DND-41 (cell line): ENCODE measurements at regions not wholly inside any gene's neighbourhood (a gene's known extent, or its start where the extent isn't known, plus 50 kb on each side); places are given as distances from the start of the nearest gene placed in this dataset.

ENCODE experiments used
- ATAC-seq: fragments of 200-7000 bp; cut with Tn5 transposase; 3 replicates; pipeline ENCODE4 v1.9.1; 2021; ENCODE audit warnings: low read depth; ENCODE audit not compliant: insufficient read depth
- DNase-seq: peaks from one replicate; pipeline ENCODE4 v3.0.0-alpha.2; 2020
- H2AFZ ChIP-seq: 2 replicates; pipeline ENCODE4 v1.6.0; 2012; ENCODE audit warnings: low read depth, low read length
- H3K27ac ChIP-seq: 2 replicates; pipeline ENCODE4 v1.5.1; 2012; ENCODE audit warnings: low read length, inconsistent platforms
- H3K27me3 ChIP-seq: fragments of 200-600 bp; sonication (generic); 2 replicates; pipeline ENCODE4 v1.6.0; 2012; ENCODE audit warnings: low read length, mild to moderate bottlenecking, inconsistent platforms; ENCODE audit not compliant: insufficient read depth, poor library complexity
- H3K36me3 ChIP-seq: 2 replicates; pipeline ENCODE4 v1.5.1; 2012; ENCODE audit warnings: low read length, inconsistent platforms; ENCODE audit not compliant: insufficient read depth
- H3K4me1 ChIP-seq: 2 replicates; pipeline ENCODE4 v1.5.1; 2012; ENCODE audit warnings: mild to moderate bottlenecking, low read length; ENCODE audit not compliant: insufficient read depth
- H3K4me2 ChIP-seq: 2 replicates; pipeline ENCODE4 v1.6.0; 2012; ENCODE audit warnings: mild to moderate bottlenecking, moderate library complexity, low read length, inconsistent platforms; ENCODE audit not compliant: insufficient read depth
- H3K4me3 ChIP-seq, 2 experiments: fragments of 200-600 bp in 1 of 2; shearing (Covaris generic) in 1 of 2; 2 replicates each; pipeline ENCODE4 v1.5.1; 2012 to 2016; ENCODE audit warnings: inconsistent platforms in 2 of 2, low read length in 2 of 2, mild to moderate bottlenecking in 2 of 2, low read depth in 1 of 2, moderate library complexity in 1 of 2
- H3K79me2 ChIP-seq: 2 replicates; pipeline ENCODE4 v1.6.0; 2012; ENCODE audit warnings: low read length, inconsistent platforms; ENCODE audit not compliant: insufficient read depth
- H3K9ac ChIP-seq: 2 replicates; pipeline ENCODE4 v1.6.0; 2012; ENCODE audit warnings: low read depth, mild to moderate bottlenecking, inconsistent platforms, low read length, moderate library complexity
- H3K9me3 ChIP-seq: 2 replicates; pipeline ENCODE4 v1.5.1; 2012; ENCODE audit warnings: low read length, moderate library complexity, mild to moderate bottlenecking, inconsistent platforms; ENCODE audit not compliant: insufficient read depth, severe bottlenecking
- H4K20me1 ChIP-seq: 2 replicates; pipeline ENCODE4 v1.6.0; 2012; ENCODE audit warnings: low read length; ENCODE audit not compliant: insufficient read depth
- EZH2 ChIP-seq: IDR thresholded peaks from 3 replicates; pipeline ENCODE4 v1.6.1; 2012; ENCODE audit warnings: borderline replicate concordance, low read depth, mild to moderate bottlenecking, moderate library complexity, low read length, inconsistent platforms; ENCODE audit not compliant: severe bottlenecking
- TF ChIP-seq, protein P1 (sequence below): IDR thresholded peaks from 2 replicates; pipeline ENCODE4 v1.5.1; 2012; ENCODE audit warnings: borderline replicate concordance, low read length, moderate library complexity, mild to moderate bottlenecking; ENCODE audit not compliant: poor library complexity, severe bottlenecking; ENCODE audit errors: extremely low read depth

DNA sequence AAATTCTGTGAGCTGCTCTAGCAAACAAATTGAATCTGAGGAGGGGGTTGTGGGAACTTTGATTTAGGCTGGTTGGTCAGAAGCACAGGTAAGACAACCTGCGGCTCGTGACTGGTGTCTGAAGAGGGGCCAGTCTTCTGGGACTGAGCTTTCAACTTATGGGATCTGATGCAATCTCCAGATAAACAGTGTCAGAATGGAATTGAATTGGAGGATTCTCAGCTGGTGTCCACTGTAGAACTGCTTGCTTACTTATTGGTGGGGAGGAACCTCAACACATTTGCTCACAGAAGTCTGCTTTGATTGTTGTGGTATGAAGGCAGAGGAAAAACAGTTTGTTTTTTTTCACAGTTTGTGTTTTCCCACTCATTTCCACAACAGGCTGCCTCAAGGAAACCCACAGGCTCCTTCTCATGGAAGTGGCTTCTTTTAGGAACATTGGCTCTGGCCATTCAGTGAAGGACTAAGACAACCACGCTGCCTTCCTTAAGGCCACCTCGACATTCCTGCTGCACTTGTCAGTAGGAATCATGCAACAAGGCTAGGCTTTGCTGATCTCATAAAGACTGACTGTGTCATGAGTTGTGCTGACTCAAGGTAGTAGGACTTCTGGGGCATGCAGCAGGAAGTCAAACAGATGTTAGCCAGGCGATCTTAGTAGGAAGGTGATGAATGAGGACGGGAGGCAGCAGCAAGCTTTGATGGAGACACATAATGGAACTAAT, 104.7 kb downstream of the TSN start:
- Histone ChIP-seq H3K27ac (no peak overlapping the region), H3K4me3 (no peak overlapping the region), H3K9me3 (peaks cover 2% of the 10 kb centered on the region), H3K9ac (no peak overlapping the region), H4K20me1 (no peaks in the 10 kb centered on the region), H3K79me2 (no peaks in the 10 kb centered on the region), H3K27me3 (peaks cover 5% of the 10 kb centered on the region), H3K4me1 (no peaks in the 10 kb centered on the region), H3K36me3 (no peaks in the 10 kb centered on the region), H2AFZ (no peak overlapping the region), H3K4me2 (no peak overlapping the region)
- no peak for DNase-seq
- TF ChIP-seq, protein P1, sequence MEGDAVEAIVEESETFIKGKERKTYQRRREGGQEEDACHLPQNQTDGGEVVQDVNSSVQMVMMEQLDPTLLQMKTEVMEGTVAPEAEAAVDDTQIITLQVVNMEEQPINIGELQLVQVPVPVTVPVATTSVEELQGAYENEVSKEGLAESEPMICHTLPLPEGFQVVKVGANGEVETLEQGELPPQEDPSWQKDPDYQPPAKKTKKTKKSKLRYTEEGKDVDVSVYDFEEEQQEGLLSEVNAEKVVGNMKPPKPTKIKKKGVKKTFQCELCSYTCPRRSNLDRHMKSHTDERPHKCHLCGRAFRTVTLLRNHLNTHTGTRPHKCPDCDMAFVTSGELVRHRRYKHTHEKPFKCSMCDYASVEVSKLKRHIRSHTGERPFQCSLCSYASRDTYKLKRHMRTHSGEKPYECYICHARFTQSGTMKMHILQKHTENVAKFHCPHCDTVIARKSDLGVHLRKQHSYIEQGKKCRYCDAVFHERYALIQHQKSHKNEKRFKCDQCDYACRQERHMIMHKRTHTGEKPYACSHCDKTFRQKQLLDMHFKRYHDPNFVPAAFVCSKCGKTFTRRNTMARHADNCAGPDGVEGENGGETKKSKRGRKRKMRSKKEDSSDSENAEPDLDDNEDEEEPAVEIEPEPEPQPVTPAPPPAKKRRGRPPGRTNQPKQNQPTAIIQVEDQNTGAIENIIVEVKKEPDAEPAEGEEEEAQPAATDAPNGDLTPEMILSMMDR: no peak
- no peak for TF ChIP-seq EZH2
- ATAC-seq: no peak

DNA sequence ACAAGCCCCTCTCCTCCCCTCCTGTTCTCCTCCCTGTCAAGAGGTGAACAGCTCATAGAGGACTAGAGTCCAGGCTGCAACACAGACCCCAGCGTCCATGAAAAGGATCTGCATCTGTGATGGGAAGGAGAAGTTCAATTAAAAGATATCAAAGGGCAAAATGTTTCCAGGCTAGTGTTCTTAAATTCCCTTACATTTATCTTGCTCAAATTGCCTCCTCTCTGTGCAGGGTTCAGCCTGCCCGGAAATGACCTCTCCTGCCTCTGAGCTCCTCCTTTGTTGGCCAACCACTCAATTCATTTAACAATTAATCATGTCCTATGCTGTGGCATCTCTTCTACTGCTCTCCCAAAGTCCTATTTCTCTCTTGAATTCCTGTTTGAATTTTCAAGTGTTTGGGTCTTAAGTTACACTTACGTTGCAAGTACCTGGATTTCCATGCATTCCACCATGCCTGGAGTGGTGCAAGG, 105.3 kb downstream of the TSN start:
- H3K4me1 ChIP-seq: no peaks in the 10 kb centered on the region
- peaks cover 5% of the 10 kb centered on the region for H3K27me3 ChIP-seq
- H3K36me3 ChIP-seq: no peaks in the 10 kb centered on the region
- H3K4me2 ChIP-seq: no peak overlapping the region
- no peak overlapping the region for H3K27ac ChIP-seq
- H3K9ac ChIP-seq: no peak overlapping the region
- no peak overlapping the region for H3K4me3 ChIP-seq
- H3K9me3 ChIP-seq: peaks cover 2% of the 10 kb centered on the region
- no peaks in the 10 kb centered on the region for H3K79me2 ChIP-seq
- no peak for TF ChIP-seq EZH2
- TF ChIP-seq, protein P1: no peak
- no peak overlapping the region for H2AFZ ChIP-seq
- DNase-seq (no peak), ATAC-seq (no peak)
- no peaks in the 10 kb centered on the region for H4K20me1 ChIP-seq

DNA sequence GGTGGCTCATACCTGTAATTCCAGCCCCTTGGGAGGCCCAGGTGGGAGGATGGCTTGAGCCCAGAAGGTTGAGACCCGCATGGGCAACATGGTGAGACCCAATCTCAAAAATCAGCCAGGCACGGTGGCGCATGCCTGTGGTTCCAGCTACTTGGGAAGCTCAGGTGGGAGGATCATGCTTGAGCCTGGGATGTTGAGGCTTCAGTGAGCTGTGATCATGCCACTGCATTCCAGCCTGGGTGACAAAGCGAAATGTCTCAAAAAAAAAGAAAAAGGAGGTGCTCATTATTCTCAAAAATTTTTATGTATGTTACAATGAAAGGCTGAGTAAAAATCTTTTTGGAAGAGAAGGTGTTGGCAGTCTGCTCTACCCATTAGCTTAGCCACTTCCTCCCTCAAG, 106.8 kb downstream of the TSN start:
- Histone ChIP-seq H3K9me3 (peaks cover 2% of the 10 kb centered on the region), H2AFZ (no peak overlapping the region), H3K79me2 (no peaks in the 10 kb centered on the region), H3K27me3 (peaks cover 8% of the 10 kb centered on the region), H3K36me3 (no peaks in the 10 kb centered on the region), H3K9ac (no peak overlapping the region), H3K4me1 (no peaks in the 10 kb centered on the region), H3K27ac (no peak overlapping the region), H3K4me2 (no peak overlapping the region), H4K20me1 (no peaks in the 10 kb centered on the region), H3K4me3 (no peak overlapping the region)
- TF ChIP-seq, protein P1: no peak
- no peak for TF ChIP-seq EZH2
- ATAC-seq (no peak), DNase-seq (no peak)
